ENCODE measurements at regions not wholly inside any gene's neighbourhood (a gene's known extent, or its start where the extent isn't known, plus 50 kb on each side); places are given as distances from the start of the nearest gene placed in this dataset.
A peak's percentile ranks its signal among the peaks of the same experiment; 100 is the strongest.

DNA sequence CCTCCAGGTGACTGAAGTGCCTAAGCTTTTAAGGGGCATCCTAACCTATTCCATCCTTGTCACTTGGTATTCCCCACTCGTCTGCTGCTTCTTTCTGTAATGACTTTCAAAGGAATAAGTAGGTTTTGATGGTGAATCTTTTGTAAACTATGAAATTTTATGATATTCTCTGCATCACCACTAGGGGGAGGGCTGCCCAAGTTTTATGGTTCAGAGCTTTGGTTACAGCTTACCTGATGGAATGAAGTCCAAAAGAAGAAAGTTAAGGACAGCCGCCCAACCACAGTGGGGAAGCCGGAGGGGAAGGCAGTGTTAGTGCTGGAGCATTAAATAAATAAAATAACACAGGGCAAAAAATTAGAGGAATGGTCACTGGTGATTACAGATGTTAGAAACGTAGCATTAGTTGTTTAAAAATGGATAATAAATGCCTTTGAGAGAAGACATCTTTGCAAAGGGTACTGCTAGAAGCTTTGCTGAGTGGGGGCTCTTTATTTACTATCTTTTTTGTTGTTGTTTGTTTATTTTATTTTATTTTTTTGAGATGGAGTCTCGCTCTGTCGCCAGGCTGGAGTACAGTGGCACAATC is 204.9 kb downstream of the GBA3 start:
- Histone ChIP-seq H3K27me3 (ENCODE audit: control insufficient read depth, low read length) (no peaks in the 10 kb centered on the region), H3K9me3 (ENCODE audit: control insufficient read depth, insufficient read depth, low read length) (no peaks in the 10 kb centered on the region), H4K20me1 (ENCODE audit: control insufficient read depth, insufficient read depth, low read depth, low read length) (no peaks in the 10 kb centered on the region), H3K4me2 (ENCODE audit: low read length) (no peak overlapping the region), H3K4me3 (ENCODE audit: low read length) (no peak overlapping the region), H3K36me3 (ENCODE audit: control insufficient read depth, low read length) (no peaks in the 10 kb centered on the region), H3K9me2 (replicated peaks; ENCODE audit: control insufficient read depth, low read length) (no peaks in the 10 kb centered on the region), H3K27ac (ENCODE audit: low read depth, low read length) (no peak overlapping the region), H3F3A (ENCODE audit: control insufficient read depth, insufficient read depth) (no peaks in the 10 kb centered on the region), H3K79me2 (ENCODE audit: control insufficient read depth, low read length) (no peaks in the 10 kb centered on the region), H3K4me1 (ENCODE audit: control insufficient read depth, low read length) (no peaks in the 10 kb centered on the region)
- TF ChIP-seq, protein P1, sequence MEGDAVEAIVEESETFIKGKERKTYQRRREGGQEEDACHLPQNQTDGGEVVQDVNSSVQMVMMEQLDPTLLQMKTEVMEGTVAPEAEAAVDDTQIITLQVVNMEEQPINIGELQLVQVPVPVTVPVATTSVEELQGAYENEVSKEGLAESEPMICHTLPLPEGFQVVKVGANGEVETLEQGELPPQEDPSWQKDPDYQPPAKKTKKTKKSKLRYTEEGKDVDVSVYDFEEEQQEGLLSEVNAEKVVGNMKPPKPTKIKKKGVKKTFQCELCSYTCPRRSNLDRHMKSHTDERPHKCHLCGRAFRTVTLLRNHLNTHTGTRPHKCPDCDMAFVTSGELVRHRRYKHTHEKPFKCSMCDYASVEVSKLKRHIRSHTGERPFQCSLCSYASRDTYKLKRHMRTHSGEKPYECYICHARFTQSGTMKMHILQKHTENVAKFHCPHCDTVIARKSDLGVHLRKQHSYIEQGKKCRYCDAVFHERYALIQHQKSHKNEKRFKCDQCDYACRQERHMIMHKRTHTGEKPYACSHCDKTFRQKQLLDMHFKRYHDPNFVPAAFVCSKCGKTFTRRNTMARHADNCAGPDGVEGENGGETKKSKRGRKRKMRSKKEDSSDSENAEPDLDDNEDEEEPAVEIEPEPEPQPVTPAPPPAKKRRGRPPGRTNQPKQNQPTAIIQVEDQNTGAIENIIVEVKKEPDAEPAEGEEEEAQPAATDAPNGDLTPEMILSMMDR (IDR thresholded peaks at IDR 0.05; ENCODE audit: low read depth, low read length, poor library complexity, severe bottlenecking), result peak; percentile 83
- no peak for TF ChIP-seq EZH2phosphoT487 (IDR thresholded peaks at IDR 0.05; ENCODE audit: borderline replicate concordance, low read length)

DNA sequence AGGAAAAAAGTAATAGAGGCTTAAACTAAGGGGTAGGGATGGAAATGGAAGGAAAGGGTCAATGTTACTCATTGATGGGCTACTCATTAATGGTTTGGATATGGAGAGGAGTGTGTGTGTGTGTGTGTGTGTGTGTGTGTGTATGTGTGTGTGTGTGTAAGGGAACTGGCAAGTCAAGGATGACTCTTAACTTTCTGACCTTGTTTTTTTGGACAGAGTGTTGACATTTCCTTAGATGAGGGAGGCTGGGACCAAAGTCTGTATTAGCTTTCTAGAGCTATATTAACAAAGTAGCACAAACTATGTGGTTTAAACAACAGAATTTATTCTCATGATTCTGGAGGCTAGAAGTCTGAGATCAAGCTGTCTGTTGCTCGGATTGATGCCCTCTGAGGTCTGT is 202.7 kb downstream of the GBA3 start:
- no peaks in the 10 kb centered on the region for H3K4me1 ChIP-seq (ENCODE audit: control insufficient read depth, low read length)
- no peaks in the 10 kb centered on the region for H3K27me3 ChIP-seq (ENCODE audit: control insufficient read depth, low read length)
- H3K36me3 ChIP-seq (ENCODE audit: control insufficient read depth, low read length), result no peaks in the 10 kb centered on the region
- no peak overlapping the region for H3K4me3 ChIP-seq (ENCODE audit: low read length)
- TF ChIP-seq EZH2phosphoT487 (IDR thresholded peaks at IDR 0.05; ENCODE audit: borderline replicate concordance, low read length), result no peak
- TF ChIP-seq, protein P1 (IDR thresholded peaks at IDR 0.05; ENCODE audit: low read depth, low read length, poor library complexity, severe bottlenecking), result no peak
- H3K27ac ChIP-seq (ENCODE audit: low read depth, low read length), result no peak overlapping the region
- no peaks in the 10 kb centered on the region for H4K20me1 ChIP-seq (ENCODE audit: control insufficient read depth, insufficient read depth, low read depth, low read length)
- H3K9me3 ChIP-seq (ENCODE audit: control insufficient read depth, insufficient read depth, low read length), result no peaks in the 10 kb centered on the region
- H3K79me2 ChIP-seq (ENCODE audit: control insufficient read depth, low read length), result no peaks in the 10 kb centered on the region
- H3K9me2 ChIP-seq (replicated peaks; ENCODE audit: control insufficient read depth, low read length), result no peaks in the 10 kb centered on the region
- H3F3A ChIP-seq (ENCODE audit: control insufficient read depth, insufficient read depth), result no peaks in the 10 kb centered on the region
- no peak overlapping the region for H3K4me2 ChIP-seq (ENCODE audit: low read length)

DNA sequence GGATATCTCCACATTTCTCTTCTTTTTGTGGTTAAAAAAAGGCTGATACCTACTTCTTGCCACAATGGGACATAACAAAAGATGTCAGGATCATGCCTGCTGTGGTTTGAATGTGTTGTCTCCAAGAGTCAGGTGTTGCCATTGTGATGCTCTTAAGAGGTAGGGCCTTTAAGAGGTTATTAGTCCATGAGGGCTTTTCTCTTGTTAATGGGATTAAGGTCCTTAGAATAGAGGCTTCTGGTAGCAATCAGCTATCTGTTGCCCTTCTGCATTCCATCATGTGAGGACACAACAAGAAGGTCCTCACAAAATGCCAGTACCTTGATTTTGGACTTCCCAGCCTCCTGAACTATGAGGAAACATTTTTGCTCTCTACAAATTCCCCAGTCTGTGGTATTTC is 191.4 kb downstream of the GBA3 start:
- Histone ChIP-seq H3K4me2 (ENCODE audit: low read length) (no peak overlapping the region), H3K79me2 (ENCODE audit: control insufficient read depth, low read length) (no peaks in the 10 kb centered on the region), H3K27ac (ENCODE audit: low read depth, low read length) (no peak overlapping the region), H3F3A (ENCODE audit: control insufficient read depth, insufficient read depth) (no peaks in the 10 kb centered on the region), H3K4me3 (ENCODE audit: low read length) (no peak overlapping the region), H4K20me1 (ENCODE audit: control insufficient read depth, insufficient read depth, low read depth, low read length) (no peaks in the 10 kb centered on the region), H3K9me2 (replicated peaks; ENCODE audit: control insufficient read depth, low read length) (no peaks in the 10 kb centered on the region), H3K27me3 (ENCODE audit: control insufficient read depth, low read length) (no peaks in the 10 kb centered on the region), H3K4me1 (ENCODE audit: control insufficient read depth, low read length) (no peaks in the 10 kb centered on the region), H3K9me3 (ENCODE audit: control insufficient read depth, insufficient read depth, low read length) (no peaks in the 10 kb centered on the region), H3K36me3 (ENCODE audit: control insufficient read depth, low read length) (no peaks in the 10 kb centered on the region)
- TF ChIP-seq, protein P1 (IDR thresholded peaks at IDR 0.05; ENCODE audit: low read depth, low read length, poor library complexity, severe bottlenecking), result no peak
- TF ChIP-seq EZH2phosphoT487 (IDR thresholded peaks at IDR 0.05; ENCODE audit: borderline replicate concordance, low read length), result no peak
